Karpas-422 (cell line): ENCODE measurements at regions not wholly inside any gene's neighbourhood (a gene's known extent, or its start where the extent isn't known, plus 50 kb on each side); places are given as distances from the start of the nearest gene placed in this dataset.

Experiments
- DNase-seq: peaks from one replicate; pipeline ENCODE4 v3.0.0-alpha.2; 2015
- H2AFZ ChIP-seq: fragments of 200-600 bp; sonication (generic); 2 replicates; pipeline ENCODE4 v1.6.1; 2014; ENCODE audit warnings: antibody characterized with exemption, low read length, mixed read lengths
- H3K27ac ChIP-seq: fragments of 200-600 bp; sonication (generic); 2 replicates; pipeline ENCODE4 v1.5.1; 2014; ENCODE audit warnings: mild to moderate bottlenecking, low read length, moderate library complexity
- H3K27me3 ChIP-seq: fragments of 200-600 bp; sonication (generic); 2 replicates; pipeline ENCODE4 v1.6.1; 2014; ENCODE audit warnings: low read length, mixed read lengths
- H3K36me3 ChIP-seq: fragments of 200-600 bp; sonication (generic); 2 replicates; pipeline ENCODE4 v1.6.1; 2014; ENCODE audit warnings: low read length, mixed read lengths; ENCODE audit not compliant: insufficient read depth
- H3K4me1 ChIP-seq: fragments of 200-600 bp; sonication (generic); 2 replicates; pipeline ENCODE4 v1.6.1; 2014; ENCODE audit warnings: mild to moderate bottlenecking, low read length, mixed read lengths
- H3K4me2 ChIP-seq: fragments of 200-600 bp; sonication (generic); 2 replicates; pipeline ENCODE4 v1.6.1; 2014; ENCODE audit warnings: low read length, low read depth, mild to moderate bottlenecking; ENCODE audit not compliant: poor library complexity, severe bottlenecking
- H3K4me3 ChIP-seq: fragments of 200-600 bp; sonication (generic); 2 replicates; pipeline ENCODE4 v1.5.1; 2014; ENCODE audit warnings: mild to moderate bottlenecking, antibody characterized with exemption, low read length, mixed read lengths
- H3K79me2 ChIP-seq: fragments of 200-600 bp; sonication (generic); 2 replicates; pipeline ENCODE4 v1.6.1; 2014; ENCODE audit warnings: mild to moderate bottlenecking, low read length, mixed read lengths
- H3K9ac ChIP-seq: fragments of 200-600 bp; sonication (generic); 2 replicates; pipeline ENCODE4 v1.6.0; 2014; ENCODE audit warnings: low read length
- H3K9me2 ChIP-seq: fragments of 200-600 bp; sonication (generic), shearing (Covaris generic); replicated peaks from 2 replicates; pipeline ENCODE4 v1.6.0; 2014; ENCODE audit warnings: mild to moderate bottlenecking, low read length, moderate library complexity; ENCODE audit not compliant: insufficient read depth
- H3K9me3 ChIP-seq: fragments of 300-700, 200-600 bp; sonication (generic); 2 replicates; pipeline ENCODE4 v1.6.1; 2014; ENCODE audit warnings: low read length, mixed read lengths
- H4K20me1 ChIP-seq: fragments of 200-600 bp; sonication (generic); 2 replicates; pipeline ENCODE4 v1.6.1; 2014; ENCODE audit warnings: mild to moderate bottlenecking, antibody characterized with exemption, low read length, low read depth; ENCODE audit not compliant: insufficient read depth

DNA sequence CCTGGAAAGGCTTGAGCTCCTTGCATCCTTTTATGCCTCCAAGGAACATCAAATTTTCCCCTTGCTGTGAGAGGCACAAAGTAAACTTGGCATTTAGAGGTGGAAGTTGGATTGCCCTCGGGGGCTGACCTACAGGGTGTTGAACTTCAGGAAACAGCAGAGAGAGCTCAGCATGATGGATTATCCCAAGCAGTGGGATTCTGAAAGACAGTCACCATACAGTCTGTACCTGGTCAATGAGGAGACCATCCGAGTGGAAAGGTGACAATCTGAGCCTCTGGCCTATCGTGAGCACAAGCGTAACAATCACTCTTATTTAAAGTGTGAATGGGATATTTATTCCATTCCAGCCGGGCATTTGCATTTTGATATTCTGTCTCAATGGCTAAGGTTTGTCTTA lies 105.6 kb upstream of the NECTIN3 start:
- Histone ChIP-seq H3K4me3 (no peak overlapping the region), H3K36me3 (no peaks in the 10 kb centered on the region), H3K9me2 (no peaks in the 10 kb centered on the region), H3K4me1 (no peaks in the 10 kb centered on the region), H3K9ac (no peak overlapping the region), H3K9me3 (peaks cover 2% of the 10 kb centered on the region; the same call in 1 of the 2 replicates), H2AFZ (no peak overlapping the region), H4K20me1 (no peaks in the 10 kb centered on the region), H3K27ac (no peak overlapping the region), H3K79me2 (no peaks in the 10 kb centered on the region), H3K27me3 (no peaks in the 10 kb centered on the region), H3K4me2 (no peak overlapping the region)
- no peak for DNase-seq

DNA sequence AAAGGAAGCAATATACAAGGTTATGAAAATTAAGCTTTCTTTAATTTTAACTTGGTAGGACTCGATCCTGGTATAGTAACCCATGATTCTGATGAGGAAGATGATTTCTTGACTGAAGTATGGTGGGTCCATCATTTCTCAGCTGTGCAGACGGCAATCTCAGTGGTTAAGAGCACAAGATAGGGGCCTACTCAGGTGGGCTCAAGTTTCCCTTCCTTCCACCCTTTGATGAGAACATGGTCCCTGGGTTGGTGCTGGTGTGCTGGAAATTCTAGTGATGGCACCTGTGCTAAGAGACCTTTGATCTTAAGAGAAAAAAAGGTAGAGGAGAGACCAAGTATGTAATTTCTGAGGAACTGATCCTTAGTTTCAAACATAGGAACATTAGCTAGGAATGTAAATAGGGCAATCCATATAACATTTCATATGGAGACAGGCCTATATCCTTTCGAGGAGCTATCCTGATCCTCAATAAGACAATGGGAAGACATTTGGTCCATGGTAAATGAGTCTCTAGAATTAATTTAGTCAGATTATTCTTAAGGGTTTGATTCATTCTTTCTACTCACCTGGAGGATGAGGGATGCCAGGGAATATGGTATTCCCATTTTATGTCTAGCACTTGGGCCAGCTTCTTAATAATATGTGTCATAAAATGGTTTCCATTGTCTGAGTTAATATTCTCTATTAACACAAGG lies 104.5 kb upstream of the NECTIN3 start:
- H3K36me3 ChIP-seq: no peaks in the 10 kb centered on the region
- H3K79me2 ChIP-seq: no peaks in the 10 kb centered on the region
- H3K4me1 ChIP-seq: no peaks in the 10 kb centered on the region
- H3K4me3 ChIP-seq: no peak overlapping the region
- H3K4me2 ChIP-seq: no peak overlapping the region
- no peaks in the 10 kb centered on the region for H3K27me3 ChIP-seq
- H3K27ac ChIP-seq: no peak overlapping the region
- no peaks in the 10 kb centered on the region for H3K9me2 ChIP-seq
- H2AFZ ChIP-seq: no peak overlapping the region
- no peaks in the 10 kb centered on the region; the same call in 1 of the 2 replicates for H3K9me3 ChIP-seq
- DNase-seq: no peak
- no peak overlapping the region for H3K9ac ChIP-seq
- H4K20me1 ChIP-seq: no peaks in the 10 kb centered on the region

DNA sequence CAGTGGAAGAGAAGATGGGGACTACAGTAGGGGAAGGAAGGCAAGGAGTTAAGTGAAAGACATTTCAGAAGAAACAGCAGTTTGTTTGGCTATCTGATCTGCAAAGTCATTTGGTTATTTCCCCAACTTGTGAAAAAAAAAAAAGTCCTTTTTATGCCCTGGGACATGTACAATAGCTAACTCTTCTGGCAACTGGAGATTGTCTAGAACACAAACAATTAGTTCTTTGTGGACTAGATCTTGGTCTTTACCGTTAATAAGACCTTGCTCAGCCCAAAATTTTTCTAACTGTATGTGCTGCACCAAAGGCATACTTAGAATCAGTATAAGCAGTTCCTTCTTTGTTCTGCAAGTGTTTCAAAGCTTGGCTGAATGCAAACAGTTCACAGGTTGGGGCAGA lies 103.5 kb upstream of the NECTIN3 start:
- H3K4me2 ChIP-seq: no peak overlapping the region
- H3K36me3 ChIP-seq: no peaks in the 10 kb centered on the region

DNA sequence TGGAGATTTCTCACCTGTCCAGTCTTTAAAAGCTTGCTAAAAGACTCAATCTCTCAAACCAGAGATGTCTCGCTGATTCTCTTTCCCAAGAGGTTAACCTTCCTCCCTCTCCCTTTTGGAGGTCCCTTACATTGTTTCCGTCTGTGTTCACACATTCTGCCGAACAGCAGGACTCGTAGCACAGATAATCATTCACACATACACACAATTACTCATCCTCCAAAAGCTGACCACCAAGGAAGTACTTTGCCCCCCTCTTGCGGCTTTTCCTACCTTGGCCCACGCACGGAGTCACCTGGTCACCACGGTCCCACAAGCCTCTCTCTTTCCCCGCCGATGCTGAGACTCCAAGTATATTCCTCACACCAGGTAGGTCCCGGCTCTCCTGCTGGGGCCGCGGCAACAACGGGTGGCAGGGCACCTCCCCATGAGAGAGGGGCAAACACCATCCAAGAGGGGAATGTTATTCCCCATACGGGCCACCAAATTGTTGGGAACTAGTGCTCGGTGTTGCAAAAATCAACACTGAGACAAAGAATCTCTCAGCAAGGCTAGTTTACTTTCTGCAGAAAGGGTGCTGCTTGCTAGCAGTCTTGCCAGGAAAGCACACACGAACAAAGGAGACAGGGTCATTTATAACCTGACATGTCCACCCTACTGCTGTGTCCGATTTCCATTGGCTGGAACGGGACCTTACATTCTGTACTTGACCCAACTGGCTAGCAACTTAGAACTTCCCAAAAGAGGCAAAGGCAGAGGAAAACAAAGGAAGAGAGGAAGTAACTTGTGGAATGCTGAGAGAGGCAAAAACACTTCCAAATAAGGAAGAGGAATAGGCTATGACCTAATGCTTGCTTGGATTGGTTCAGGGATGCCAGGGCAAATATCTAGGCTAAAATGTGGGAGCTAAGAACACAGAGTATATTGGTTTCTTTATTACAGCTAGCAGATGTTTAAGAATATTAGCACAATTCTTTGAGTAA lies 102.1 kb upstream of the NECTIN3 start:
- H3K9me2 ChIP-seq: no peaks in the 10 kb centered on the region
- no peaks in the 10 kb centered on the region for H4K20me1 ChIP-seq
- no peak for DNase-seq
- H3K36me3 ChIP-seq: no peaks in the 10 kb centered on the region
- no peaks in the 10 kb centered on the region for H3K4me1 ChIP-seq
- no peak overlapping the region for H3K9ac ChIP-seq
- no peak overlapping the region for H2AFZ ChIP-seq
- H3K27me3 ChIP-seq: no peaks in the 10 kb centered on the region
- H3K9me3 ChIP-seq: peaks cover 5% of the 10 kb centered on the region; the same call in 1 of the 2 replicates
- H3K79me2 ChIP-seq: no peaks in the 10 kb centered on the region
- no peak overlapping the region for H3K4me2 ChIP-seq
- no peak overlapping the region for H3K27ac ChIP-seq
- H3K4me3 ChIP-seq: no peak overlapping the region

More for the DNA sequence above, 103.5 kb upstream of the NECTIN3 start:
- Histone ChIP-seq H3K4me1 (no peaks in the 10 kb centered on the region), H3K4me3 (no peak overlapping the region), H3K9me3 (no peaks in the 10 kb centered on the region; the same call in 1 of the 2 replicates), H3K9me2 (no peaks in the 10 kb centered on the region), H4K20me1 (no peaks in the 10 kb centered on the region), H3K27me3 (no peaks in the 10 kb centered on the region), H2AFZ (no peak overlapping the region), H3K27ac (no peak overlapping the region), H3K9ac (no peak overlapping the region), H3K79me2 (no peaks in the 10 kb centered on the region)
- DNase-seq: no peak

DNA sequence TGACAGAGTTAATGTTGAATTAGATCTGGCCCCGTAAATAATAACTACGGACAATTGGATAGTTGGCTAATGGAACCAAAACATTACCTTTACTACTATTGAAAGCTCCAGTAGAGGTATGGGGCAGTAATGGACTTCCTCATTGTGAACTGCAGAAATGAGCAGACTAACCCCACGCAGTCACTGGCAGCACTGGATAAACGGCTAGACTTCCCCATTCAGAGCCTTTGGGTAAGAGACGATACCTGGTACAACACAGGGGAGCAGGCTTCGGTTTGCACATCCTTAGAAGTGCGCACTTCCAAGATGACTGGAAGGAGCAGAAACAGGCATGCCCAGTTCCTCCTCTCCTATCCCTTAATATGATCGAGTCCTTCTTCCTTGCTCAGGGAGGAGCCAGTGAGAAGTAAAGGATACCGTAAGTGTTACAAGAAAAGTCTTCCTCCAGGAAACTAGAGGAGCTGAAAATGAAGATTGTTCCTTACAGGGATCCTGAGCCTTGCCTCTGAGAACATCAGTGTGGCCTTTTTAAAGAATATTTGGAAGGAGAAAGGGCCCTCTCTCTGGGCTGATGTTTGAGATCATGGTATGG lies 100.5 kb upstream of the NECTIN3 start:
- no peak for DNase-seq
- Histone ChIP-seq H3K4me2 (no peak overlapping the region), H3K27ac (no peak overlapping the region), H3K9me2 (no peaks in the 10 kb centered on the region), H3K9me3 (peaks cover 9% of the 10 kb centered on the region; the same call in 1 of the 2 replicates), H3K4me1 (no peaks in the 10 kb centered on the region), H3K79me2 (no peaks in the 10 kb centered on the region), H3K4me3 (no peak overlapping the region), H3K9ac (no peak overlapping the region), H3K27me3 (no peaks in the 10 kb centered on the region), H4K20me1 (no peaks in the 10 kb centered on the region), H3K36me3 (no peaks in the 10 kb centered on the region), H2AFZ (no peak overlapping the region)

DNA sequence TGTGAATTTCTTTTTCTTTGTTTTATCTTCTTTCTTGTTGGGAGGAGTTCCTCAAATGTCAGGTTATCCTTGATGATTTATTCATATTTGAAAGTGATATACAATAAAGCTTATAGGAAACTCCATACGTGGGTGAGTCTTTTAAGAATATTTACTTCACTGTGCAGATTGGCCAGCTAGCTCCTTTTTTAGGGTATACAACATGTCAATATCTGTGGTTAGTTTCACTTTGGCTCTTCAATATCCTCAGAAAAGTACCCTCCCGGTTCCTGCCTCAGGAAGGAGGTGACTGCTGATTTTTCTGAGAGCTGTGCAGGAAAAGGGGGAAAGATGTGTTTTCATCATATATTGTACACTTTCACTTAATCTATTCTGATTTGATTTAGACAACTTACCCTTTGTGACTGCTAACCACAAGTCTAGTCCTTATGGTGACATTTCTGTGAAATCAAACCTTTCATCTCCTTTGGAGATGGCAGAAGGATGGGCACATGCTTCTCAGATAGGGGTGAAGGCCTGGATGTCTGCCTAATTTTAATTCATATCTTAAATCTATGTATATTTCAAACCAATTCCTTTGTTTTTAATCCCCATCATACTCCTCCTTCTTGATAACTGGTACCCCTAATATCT lies 98.2 kb upstream of the NECTIN3 start:
- Histone ChIP-seq H3K4me2 (no peak overlapping the region), H3K9me2 (no peaks in the 10 kb centered on the region), H3K9ac (no peak overlapping the region), H3K9me3 (peaks cover 9% of the 10 kb centered on the region; the same call in 1 of the 2 replicates), H3K4me1 (no peaks in the 10 kb centered on the region), H3K4me3 (no peak overlapping the region), H2AFZ (no peak overlapping the region), H3K79me2 (no peaks in the 10 kb centered on the region), H3K27me3 (no peaks in the 10 kb centered on the region), H4K20me1 (no peaks in the 10 kb centered on the region), H3K36me3 (no peaks in the 10 kb centered on the region), H3K27ac (no peak overlapping the region)
- DNase-seq: no peak

DNA sequence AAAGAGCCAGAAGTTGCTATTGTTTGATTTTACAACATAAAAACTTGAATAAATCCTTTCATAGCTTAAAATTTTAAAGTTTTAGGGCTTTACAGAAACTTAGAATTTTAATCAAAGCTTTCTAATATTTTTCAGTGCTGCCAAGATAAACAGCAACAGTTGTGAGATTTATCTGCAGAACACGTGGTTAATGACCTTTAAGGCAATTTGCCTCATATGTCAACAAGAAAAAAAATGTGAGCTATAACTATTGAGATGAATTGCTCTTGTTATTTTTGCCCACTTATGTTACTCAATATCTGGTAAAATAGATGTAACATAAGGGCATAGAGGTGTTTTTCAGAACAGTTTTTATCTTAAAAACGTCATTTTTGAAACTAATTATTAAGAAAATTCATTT lies 96.7 kb upstream of the NECTIN3 start:
- H3K27ac ChIP-seq: no peak overlapping the region
- no peaks in the 10 kb centered on the region for H3K36me3 ChIP-seq
- H3K79me2 ChIP-seq: no peaks in the 10 kb centered on the region
- no peaks in the 10 kb centered on the region for H3K27me3 ChIP-seq
- H3K9ac ChIP-seq: no peak overlapping the region
- no peaks in the 10 kb centered on the region for H4K20me1 ChIP-seq
- H2AFZ ChIP-seq: no peak overlapping the region
- no peak overlapping the region for H3K4me3 ChIP-seq
- H3K4me2 ChIP-seq: no peak overlapping the region
- peaks cover 9% of the 10 kb centered on the region; the same call in 1 of the 2 replicates for H3K9me3 ChIP-seq
- no peaks in the 10 kb centered on the region for H3K4me1 ChIP-seq
- DNase-seq: no peak
- no peaks in the 10 kb centered on the region for H3K9me2 ChIP-seq
